ENCODE measurements at regions not wholly inside any gene's neighbourhood (a gene's known extent, or its start where the extent isn't known, plus 50 kb on each side); places are given as distances from the start of the nearest gene placed in this dataset.
"Not testable (repeated sequence)": the region's sequence is repeated elsewhere in the genome, so short reads cannot be mapped to it uniquely, and the experiment has no call there.

DNA sequence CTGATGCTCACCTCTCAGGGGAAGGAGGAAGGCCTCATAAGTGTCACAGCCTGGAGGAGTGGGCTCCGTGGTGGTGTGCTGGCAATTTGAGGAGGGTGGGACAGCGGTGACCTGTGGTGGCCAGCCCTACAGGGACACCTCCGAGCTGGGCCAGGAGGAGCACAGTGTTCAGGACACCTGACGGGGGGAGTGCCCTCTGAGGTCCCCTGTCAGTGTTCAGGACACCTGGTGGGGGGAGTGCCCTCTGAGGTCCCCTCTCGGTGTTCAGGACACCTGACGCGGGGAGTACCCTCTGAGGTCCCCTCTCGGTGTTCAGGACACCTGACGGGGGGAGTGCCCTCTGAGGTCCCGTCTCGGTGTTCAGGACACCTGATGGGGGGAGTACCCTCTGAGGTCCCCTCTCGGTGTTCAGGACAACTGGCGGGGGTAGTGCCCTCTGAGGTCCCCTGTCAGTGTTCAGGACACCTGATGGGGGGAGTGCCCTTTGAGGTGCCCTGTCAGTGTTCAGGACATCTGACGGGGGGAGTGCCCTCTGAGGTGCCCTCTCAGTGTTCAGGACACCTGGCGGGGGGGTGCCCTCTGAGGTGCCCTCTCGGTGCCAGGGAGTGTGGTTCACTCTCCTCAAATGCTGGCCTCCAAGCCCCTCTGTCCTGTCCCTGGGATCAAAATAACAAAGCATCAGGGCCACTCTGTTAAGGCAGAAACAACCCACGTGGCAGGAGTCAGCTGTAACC lies 73.4 kb upstream of the ZNF469 start:
- no peak for DNase-seq

DNA sequence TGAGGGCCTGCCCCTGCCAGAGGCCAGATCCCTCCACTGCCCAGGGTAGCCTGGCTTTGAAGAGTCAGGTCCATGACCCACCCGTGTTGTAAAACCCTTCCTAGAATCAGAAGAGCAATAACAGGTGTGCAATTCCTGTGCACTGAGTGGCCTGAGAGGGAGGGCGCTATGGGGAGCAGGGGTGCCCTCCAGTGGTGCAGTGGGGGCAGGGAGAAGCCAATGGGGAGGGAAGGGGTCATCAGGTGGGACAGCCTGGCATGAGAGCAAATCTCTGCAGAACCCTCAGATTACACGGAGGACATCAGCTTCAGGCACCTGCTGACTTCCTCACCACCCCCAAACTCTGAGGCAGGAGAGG lies 72.9 kb upstream of the ZNF469 start:
- DNase-seq, result no peak

DNA sequence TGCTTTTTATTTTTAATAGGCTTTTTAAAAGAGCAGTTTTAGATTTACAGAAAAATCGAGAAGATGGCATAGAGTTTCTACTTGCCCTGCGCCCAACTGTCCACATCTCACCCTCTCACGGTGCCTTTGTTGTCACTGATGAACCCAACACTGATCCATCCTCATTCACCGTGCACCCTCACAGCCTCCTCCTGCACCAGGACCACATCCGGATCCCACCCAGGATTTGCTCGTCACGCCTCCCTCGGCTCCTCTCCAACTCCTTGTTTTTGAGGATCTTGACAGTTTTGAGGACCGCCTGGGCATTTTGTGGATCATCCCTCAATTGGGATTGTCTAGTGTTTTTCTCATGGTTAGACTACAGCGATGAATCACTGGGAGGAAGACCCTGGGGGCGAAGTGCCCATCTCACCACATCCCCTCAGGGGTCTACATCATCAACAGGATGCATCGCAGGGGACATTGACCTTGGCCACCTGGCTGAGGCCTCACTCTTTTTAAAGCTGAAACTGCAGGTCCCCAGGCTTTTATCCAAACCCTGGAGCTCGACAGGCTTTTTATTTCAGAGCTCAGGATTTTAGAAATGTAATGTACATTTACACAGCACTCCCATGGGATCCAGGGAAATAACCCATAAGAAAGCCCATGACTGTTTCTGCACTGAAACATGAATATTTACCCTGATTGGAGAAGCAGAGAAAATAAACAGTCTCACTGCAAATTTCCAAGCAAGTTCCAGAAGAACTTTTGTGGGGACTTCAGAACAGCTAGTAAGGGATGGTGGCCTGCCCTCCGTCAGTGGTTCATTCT lies 71.8 kb upstream of the ZNF469 start:
- no peak for DNase-seq

GRCh38 chr16:88311860-88312259 lies 70.9 kb upstream of the ZNF469 start:
- DNase-seq, result not testable (repeated sequence)

DNA sequence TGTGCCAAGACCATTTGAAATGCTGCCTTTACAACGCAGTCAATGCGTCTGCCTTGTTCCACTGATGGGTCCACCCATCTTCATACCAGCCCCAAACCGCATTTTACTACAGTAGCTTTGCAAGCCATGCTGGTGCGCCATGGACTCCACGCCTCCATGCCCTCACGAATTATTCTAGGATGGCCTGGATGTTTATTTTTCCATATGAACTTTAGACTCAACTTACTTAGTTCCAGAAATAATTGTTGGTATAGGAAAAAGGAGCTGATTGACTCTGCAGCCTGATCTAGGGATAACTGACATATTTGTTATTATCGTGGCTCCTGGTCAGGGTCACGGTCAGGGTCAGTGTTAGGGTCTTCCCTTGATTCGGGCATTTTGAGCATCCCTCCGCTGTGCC lies 70.0 kb upstream of the ZNF469 start:
- no peak for DNase-seq

DNA sequence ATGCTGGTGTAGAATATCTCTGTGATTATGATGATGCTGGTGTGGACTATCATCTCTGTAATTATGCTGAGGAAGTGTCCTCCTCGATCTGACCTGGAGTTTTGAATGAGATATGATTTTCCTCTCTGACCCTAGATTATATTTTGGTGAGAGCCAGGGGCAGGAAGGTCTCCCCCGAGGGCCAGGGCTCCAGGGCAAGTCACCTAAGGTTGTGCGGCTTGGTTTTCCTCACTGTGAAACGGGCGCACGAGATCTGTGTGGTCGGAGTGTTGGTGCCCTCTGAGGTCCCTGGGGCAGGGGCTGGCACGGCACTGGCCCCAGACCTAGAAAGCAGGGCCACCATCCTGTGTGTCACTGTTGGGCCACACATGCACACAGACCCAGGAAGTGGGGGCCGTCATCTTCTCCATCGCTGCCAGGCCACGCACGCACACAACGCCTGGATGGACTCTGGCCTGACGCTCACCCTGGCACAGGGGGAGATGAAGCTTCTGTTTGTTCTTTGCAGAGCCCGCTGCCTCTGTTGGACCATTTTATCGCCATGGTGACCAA lies 67.7 kb upstream of the ZNF469 start:
- no peak for DNase-seq

DNA sequence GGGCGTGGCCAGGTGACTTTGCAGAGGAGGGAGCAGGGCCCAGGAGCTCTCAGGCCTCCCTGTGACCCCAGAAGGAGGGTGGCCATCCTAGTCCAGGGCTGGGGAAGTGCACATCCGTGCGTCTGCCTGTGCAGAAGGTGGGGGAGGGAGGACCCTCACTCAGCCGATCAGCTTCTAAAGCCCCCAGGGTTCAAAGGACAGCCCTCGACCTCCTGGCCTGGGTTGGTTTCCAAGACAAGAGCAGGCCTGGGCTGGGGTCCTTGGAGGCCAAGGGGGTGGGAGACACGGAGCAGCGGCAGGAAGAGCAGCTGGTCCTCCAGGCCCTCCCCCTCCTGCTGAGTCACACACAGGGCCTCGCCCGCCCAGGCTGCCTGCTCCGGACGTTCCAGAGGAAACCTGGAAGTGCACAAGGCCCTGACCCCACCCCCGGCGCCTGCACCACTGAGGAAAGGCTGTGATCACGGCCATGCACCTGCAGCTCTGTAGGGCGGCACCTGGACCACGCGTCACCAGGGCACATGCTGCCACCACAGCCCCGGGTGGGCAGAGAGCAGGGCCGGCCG lies 67.1 kb upstream of the ZNF469 start:
- no peak for DNase-seq

DNA sequence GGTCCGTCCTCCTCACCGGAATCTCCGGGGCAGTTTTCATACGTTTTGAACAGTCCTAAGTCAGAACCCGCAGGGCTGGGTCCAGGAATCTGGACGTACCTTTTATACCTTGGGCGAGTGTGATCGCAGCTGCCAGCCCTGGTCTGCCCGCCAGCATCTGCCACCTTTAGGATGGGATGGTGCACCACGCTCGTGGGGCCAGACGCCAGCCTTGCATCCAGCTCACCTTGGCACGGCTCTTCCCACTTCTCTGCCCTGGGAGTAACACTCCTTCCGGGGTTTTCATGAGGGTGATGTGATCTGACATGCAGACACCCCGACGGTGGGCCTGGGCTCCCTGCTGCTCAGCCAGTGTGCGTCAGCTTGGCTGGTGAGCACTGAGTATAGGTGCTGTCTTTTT lies 66.6 kb upstream of the ZNF469 start:
- DNase-seq, result no peak

DNA sequence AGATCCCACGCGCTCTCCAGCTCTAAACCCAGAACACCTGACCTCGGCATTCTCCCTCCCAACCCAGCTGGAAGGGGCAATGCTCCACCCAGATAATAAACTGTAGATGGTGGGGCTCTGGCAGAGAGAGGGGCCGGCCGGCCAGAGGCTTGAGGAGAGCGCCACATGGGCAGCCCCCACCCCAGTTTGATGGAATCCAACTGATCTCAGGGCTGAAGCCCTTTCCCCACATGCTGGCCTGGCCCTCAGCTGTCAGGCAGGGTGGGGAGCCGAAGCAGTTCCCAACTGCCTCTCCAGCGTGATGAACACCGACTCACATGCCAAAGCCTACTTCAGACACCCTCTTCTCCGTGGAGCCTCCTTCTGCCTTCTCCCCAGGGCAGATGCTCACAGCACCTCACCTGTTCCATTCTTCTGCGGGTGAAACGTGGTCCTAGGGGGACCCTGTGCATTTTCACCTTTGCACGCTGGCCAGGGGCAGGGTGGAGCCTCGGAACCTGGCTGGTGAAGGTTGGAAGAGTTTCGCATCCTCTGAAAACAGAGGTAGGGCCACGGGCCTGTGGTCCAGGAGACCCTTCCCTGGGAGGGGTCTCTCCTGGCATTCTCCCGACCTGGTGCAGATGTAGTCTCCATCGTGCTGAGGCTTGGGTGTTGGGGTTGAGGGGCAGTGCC lies 65.7 kb upstream of the ZNF469 start:
- DNase-seq, result no peak

GRCh38 chr16:88317613-88317965 lies 65.2 kb upstream of the ZNF469 start:
- no peak for DNase-seq

DNA sequence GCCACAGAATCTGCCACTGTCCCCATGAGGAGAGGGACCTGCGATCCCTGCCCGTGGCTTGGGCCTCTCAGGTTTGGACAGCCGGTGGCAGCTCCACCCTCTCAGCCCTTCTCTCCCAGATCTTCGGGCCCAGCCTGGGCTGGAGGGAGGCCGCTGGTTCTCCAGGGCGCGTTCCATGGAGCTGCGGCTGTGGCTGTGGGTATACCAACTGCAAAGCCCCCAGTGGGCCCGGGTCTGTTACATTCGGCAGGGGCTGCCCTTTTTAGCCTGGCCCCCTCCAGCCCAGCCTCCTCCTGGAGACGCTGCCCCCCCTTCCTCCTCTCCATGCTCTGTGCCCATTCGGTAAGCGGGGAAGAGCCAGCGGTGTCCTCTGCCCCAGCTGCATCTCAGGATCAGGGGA lies 64.7 kb upstream of the ZNF469 start:
- DNase-seq, result no peak

- DNase-seq, result no peak
Measured at GRCh38 chr16:88318521-88318920, 64.2 kb upstream of the ZNF469 start.

GRCh38 chr16:88319116-88319965 lies 63.4 kb upstream of the ZNF469 start:
- no peak for DNase-seq

DNA sequence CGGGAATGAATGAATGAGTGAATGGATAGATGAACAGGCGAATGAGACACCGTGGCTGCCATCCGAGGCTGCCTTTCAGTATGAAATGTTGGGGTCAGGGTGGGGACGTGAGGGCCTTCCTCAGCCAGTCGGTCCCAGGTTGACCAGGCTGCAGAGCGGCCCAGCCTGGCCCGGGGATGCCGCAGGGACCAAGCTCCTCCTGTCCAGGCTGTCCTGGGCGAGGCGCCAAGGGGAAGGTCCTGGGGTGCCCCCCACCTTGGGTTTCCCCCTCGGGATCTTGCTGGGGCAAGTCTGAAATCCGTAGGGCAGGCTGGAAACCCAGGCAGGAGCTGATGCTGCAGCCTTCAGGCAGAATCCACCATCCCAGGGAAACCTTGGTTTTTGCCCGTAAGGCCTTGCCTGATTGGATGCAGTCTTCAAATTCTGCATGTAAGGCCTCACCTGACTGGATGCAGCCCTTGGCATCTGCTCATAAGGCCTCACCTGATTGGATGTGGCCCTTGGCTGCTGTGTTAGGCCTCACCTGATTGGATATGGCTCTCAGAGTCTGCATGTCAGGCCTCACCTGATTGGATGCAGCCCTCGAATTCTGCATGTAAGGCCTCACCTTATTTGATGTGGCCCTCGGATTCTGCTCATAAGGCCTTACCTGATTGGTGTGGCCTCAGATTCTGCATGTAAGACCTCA lies 61.7 kb upstream of the ZNF469 start:
- DNase-seq, result no peak

GRCh38 chr16:88321635-88322499 lies 60.9 kb upstream of the ZNF469 start:
- no peak for DNase-seq

DNA sequence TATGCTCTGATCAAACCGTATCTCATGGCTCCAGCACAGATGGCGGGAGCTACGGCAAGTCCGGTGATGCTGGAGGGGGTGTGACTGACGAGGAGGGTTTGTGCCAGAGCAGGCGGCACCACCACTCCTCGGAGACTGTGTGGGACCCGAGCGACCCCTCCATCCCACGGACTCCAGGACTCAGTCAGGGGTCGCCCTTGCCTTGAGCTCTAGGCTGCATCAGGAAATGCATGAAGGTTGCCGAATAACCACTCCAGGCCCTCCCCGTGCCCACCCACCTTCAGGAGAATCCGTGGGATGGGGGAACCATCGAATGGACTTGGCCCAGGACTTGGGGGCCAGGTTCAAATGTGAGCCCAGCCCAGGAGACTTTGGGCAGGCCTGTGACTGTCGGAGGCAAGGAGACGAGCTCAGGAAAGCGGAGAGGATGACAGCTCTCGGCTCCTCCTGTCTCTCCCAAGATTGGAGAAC lies 60.2 kb upstream of the ZNF469 start:
- DNase-seq, result no peak

GRCh38 chr16:88323041-88323440 lies 59.7 kb upstream of the ZNF469 start:
- no peak for DNase-seq

DNA sequence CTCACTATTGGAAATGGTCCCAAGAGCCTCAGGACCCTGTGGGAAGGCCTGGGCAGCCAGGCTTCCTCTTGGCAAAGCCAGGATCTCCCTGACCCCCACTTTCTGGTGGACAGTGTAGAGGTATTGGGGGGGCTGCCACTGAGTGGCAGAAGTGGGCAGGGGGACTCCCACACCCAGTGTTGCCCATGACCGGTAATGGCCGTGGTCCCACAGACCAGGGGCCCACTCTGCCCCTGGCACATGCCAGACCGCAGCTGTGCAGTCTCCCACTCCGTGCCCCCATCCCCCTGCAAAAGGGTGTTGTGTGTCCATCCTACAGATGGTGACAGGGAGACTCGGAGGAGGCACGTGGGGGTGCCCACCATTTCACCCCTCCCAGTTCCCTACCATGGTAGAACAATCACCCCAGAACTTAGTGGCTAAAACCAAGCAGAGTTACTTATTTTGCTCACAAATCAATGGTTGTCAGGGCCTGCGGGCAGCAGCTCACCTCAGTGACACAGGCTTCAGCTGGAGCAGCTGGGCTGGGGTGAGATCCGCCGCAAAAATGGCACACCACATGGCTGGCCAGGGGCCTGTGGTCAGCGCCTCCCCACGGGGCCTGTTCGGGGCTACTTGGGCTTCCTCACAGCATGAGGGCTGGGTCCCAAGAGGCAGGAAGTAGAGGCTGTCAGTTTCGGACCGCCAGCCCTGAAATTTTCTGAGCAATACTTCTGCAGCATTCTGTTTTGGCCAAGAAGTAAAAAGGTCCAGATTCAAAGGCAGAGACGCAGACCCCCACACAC lies 59.0 kb upstream of the ZNF469 start:
- no peak for DNase-seq

GRCh38 chr16:88325087-88325750 lies 57.5 kb upstream of the ZNF469 start:
- DNase-seq, result no peak

Data from activated naive CD4-positive, alpha-beta T cell treated with Interleukin-2 at 50 U/mL for 16 hours (primary cell).